Body of pancreas (tissue), 4 donors: ENCODE measurements at regions not wholly inside any gene's neighbourhood (a gene's known extent, or its start where the extent isn't known, plus 50 kb on each side); places are given as distances from the start of the nearest gene placed in this dataset.

ENCODE experiments used
- POLR2A ChIP-seq, 3 donors: fragments of 450-650 bp; IDR thresholded peaks; one replicate each; pipeline ENCODE4 v1.6.1; 2016; ENCODE audit warnings: antibody characterized with exemption in 3 of 3, mild to moderate bottlenecking in 2 of 3
- TF ChIP-seq, protein P1 (sequence below), 7 experiments: fragments of 450-650 bp in 4 of 7; fragments of 200-600 bp in 3 of 7; sonication (generic) in 3 of 7; IDR thresholded peaks; one replicate each; pipeline ENCODE4 v1.5.1; 2016 to 2019; ENCODE audit warnings: antibody characterized with exemption in 7 of 7

DNA sequence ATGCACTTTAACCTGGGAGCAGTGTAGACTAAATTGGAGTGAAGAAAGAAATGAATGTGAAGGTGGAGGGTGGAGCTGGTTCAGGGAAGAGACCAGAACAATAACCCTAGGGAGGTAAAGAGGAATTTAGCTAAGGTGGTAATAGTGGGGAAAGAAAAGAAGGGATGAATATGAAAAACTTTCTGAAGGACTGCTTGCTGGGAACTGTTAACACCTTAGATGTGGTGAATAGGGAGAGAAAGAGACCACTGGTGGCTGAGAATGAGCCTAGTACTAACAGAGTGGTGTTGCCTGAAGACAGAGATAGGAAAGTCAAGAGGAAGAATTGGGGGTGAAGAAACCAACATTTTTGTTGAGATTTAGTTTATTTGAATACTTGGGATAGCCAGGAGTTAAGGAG, 78.4 kb upstream of the HS3ST5 start:
- TF ChIP-seq, protein P1, sequence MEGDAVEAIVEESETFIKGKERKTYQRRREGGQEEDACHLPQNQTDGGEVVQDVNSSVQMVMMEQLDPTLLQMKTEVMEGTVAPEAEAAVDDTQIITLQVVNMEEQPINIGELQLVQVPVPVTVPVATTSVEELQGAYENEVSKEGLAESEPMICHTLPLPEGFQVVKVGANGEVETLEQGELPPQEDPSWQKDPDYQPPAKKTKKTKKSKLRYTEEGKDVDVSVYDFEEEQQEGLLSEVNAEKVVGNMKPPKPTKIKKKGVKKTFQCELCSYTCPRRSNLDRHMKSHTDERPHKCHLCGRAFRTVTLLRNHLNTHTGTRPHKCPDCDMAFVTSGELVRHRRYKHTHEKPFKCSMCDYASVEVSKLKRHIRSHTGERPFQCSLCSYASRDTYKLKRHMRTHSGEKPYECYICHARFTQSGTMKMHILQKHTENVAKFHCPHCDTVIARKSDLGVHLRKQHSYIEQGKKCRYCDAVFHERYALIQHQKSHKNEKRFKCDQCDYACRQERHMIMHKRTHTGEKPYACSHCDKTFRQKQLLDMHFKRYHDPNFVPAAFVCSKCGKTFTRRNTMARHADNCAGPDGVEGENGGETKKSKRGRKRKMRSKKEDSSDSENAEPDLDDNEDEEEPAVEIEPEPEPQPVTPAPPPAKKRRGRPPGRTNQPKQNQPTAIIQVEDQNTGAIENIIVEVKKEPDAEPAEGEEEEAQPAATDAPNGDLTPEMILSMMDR (IDR thresholded peaks at IDR 0.05): no peak
- no peak for TF ChIP-seq POLR2A (IDR thresholded peaks at IDR 0.05)
